Ovary (tissue), 3 donors: ENCODE measurements at regions not wholly inside any gene's neighbourhood (a gene's known extent, or its start where the extent isn't known, plus 50 kb on each side); places are given as distances from the start of the nearest gene placed in this dataset.

Experiments used
- CTCF ChIP-seq, 3 donors: fragments of 450-650 bp in 2 of 3; fragments of 200-600 bp in 1 of 3; IDR thresholded peaks; one replicate each; pipeline versions ENCODE4 v1.5.1 to v1.8.0; 2016 to 2022; ENCODE audit warnings: antibody characterized with exemption in 3 of 3, mild to moderate bottlenecking in 1 of 3
- EP300 ChIP-seq: sonication (generic); formaldehyde crosslinking; IDR thresholded peaks from one replicate; pipeline ENCODE4 v1.6.1; 2017; ENCODE audit warnings: antibody characterized with exemption
- POLR2A ChIP-seq: fragments of 450-650 bp; IDR thresholded peaks from one replicate; pipeline ENCODE4 v1.6.1; 2017; ENCODE audit warnings: antibody characterized with exemption, mild to moderate bottlenecking, moderate library complexity
- donor health status: DM: no; HTN: no; CAD: no.

GRCh38 chr2:15856318-15856717 is 84.0 kb upstream of the MYCN start:
- TF ChIP-seq CTCF (IDR thresholded peaks at IDR 0.05) (no peak), EP300 (no peak), POLR2A (no peak)
